Natural killer cell (primary cell): ENCODE measurements at regions not wholly inside any gene's neighbourhood (a gene's known extent, or its start where the extent isn't known, plus 50 kb on each side); places are given as distances from the start of the nearest gene placed in this dataset.

Experiments used
- ATAC-seq, 3 donors: fragments of 150-1000 bp in 2 of 3; fragments of 200-7000 bp in 1 of 3; cut with Tn5 transposase; 1 replicate in 1 of 3; 2 replicates in 2 of 3; pipeline ENCODE4 v1.10.0; 2021; ENCODE audit warnings: mild to moderate bottlenecking in 2 of 3, moderate library complexity in 2 of 3
- DNase-seq, 2 donors: peaks; one replicate each; pipeline versions ENCODE4 v3.0.0 to v3.0.0-alpha.2; 2013 to 2021; ENCODE audit warnings: mixed read lengths in 1 of 2
- H3K27ac ChIP-seq: one replicate; pipeline ENCODE4 v1.5.1; 2013; ENCODE audit warnings: mild to moderate bottlenecking, low read length
- H3K27me3 ChIP-seq: one replicate; pipeline ENCODE4 v1.6.1; 2013; ENCODE audit warnings: low read length; ENCODE audit not compliant: control insufficient read depth, insufficient read depth
- H3K36me3 ChIP-seq: one replicate; pipeline ENCODE4 v1.6.1; 2013; ENCODE audit warnings: low read length; ENCODE audit not compliant: control insufficient read depth, insufficient read depth
- H3K4me1 ChIP-seq: one replicate; pipeline ENCODE4 v1.6.1; 2013; ENCODE audit warnings: low read length; ENCODE audit not compliant: control insufficient read depth, insufficient read depth
- H3K4me3 ChIP-seq: one replicate; pipeline ENCODE4 v1.5.1; 2013; ENCODE audit warnings: low read length
- H3K9me3 ChIP-seq: one replicate; pipeline ENCODE4 v1.6.1; 2013; ENCODE audit warnings: low read length; ENCODE audit not compliant: control insufficient read depth, insufficient read depth
- H3K27ac Mint-ChIP-seq, 2 donors: one replicate each; pipeline ENCODE4 v1.8.0; 2022; ENCODE audit warnings: mild to moderate bottlenecking in 2 of 2, mixed read lengths in 2 of 2, moderate library complexity in 1 of 2
- H3K27me3 Mint-ChIP-seq, 2 donors: one replicate each; pipeline ENCODE4 v1.8.0; 2022; ENCODE audit warnings: low read depth in 2 of 2, mixed read lengths in 2 of 2
- H3K36me3 Mint-ChIP-seq: one replicate; pipeline ENCODE4 v1.8.0; 2022; ENCODE audit warnings: mixed read lengths
- H3K4me1 Mint-ChIP-seq, 2 donors: one replicate each; pipeline ENCODE4 v1.8.0; 2022; ENCODE audit warnings: mixed read lengths in 2 of 2
- H3K4me3 Mint-ChIP-seq: one replicate; pipeline ENCODE4 v1.8.0; 2022; ENCODE audit warnings: mild to moderate bottlenecking, moderate library complexity, mixed read lengths
- H3K9me3 Mint-ChIP-seq, 2 donors: one replicate each; pipeline ENCODE4 v1.8.0; 2022; ENCODE audit warnings: mixed read lengths in 2 of 2
- WGBS: methylation state at CpG from one replicate; pipeline ENCODE4 v1.1.7; 2013; ENCODE audit warnings: missing lambda C conversion rate; ENCODE audit not compliant: insufficient coverage; 5-methylcytosine and 5-hydroxymethylcytosine counted together
- intact Hi-C: fragments of 100-400 bp; cut with micrococcal nuclease; formaldehyde crosslinking; loops from one replicate; pipeline ENCODE4 v1.14.2; 2022
- TF ChIP-seq, protein P1 (sequence below): fragments of 200-600 bp; IDR thresholded peaks from one replicate; pipeline ENCODE4 v1.8.0; 2022; ENCODE audit warnings: antibody characterized with exemption

DNA sequence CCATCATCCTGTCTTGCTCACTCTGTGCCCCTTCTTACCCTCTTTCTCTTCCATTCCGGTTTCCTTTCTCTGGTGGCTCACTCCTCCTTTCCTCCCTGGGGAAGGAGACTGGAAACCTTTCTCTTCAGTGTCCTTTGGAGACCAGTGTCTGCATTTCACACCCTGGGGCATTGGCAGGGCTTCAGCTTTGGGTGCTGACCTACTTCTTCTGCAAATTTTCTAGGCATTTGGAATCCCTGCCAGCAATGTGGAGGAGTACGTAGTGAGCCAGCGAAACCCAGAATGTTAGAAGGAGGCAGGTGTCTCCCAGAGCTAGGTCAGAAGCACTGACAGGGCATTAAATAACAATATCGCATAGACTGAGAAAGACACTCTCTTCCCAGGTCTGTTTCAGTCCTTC, 122.2 kb downstream of the SLC28A3 start:
- TF ChIP-seq, protein P1, sequence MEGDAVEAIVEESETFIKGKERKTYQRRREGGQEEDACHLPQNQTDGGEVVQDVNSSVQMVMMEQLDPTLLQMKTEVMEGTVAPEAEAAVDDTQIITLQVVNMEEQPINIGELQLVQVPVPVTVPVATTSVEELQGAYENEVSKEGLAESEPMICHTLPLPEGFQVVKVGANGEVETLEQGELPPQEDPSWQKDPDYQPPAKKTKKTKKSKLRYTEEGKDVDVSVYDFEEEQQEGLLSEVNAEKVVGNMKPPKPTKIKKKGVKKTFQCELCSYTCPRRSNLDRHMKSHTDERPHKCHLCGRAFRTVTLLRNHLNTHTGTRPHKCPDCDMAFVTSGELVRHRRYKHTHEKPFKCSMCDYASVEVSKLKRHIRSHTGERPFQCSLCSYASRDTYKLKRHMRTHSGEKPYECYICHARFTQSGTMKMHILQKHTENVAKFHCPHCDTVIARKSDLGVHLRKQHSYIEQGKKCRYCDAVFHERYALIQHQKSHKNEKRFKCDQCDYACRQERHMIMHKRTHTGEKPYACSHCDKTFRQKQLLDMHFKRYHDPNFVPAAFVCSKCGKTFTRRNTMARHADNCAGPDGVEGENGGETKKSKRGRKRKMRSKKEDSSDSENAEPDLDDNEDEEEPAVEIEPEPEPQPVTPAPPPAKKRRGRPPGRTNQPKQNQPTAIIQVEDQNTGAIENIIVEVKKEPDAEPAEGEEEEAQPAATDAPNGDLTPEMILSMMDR, result no peak
- H3K27me3 Mint-ChIP-seq, result peaks cover 16 to 17% of the 10 kb centered on the region in 2 donors
- no peaks in the 10 kb centered on the region for H3K4me1 ChIP-seq

DNA sequence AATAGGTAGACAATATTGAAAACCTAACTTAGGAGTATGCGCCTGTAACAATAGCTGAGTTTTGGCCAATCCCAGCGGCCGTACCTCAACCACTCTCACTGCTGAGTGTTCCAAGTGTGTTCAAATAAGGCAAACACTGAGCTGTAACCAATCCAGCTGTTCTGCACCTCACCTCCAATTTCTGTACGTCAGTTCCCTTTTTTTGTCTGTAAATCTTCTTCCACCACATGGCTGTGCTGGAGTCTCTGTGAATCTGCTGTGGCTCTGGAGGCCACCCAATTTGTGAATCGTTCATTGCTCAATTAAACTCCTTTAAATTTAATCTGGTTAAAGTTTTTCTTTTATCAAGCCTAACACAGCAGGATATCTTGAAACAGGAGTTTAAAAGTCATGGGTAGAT, 116.3 kb downstream of the SLC28A3 start:
- Mint-ChIP-seq H3K36me3 (no peaks in the 10 kb centered on the region), H3K27ac (no peak overlapping the region), H3K27me3 (peaks cover 9 to 13% of the 10 kb centered on the region in 2 donors), H3K4me1 (no peaks in the 10 kb centered on the region), H3K9me3 (no peaks in the 10 kb centered on the region), H3K4me3 (no peak overlapping the region)
- no peaks in the 10 kb centered on the region for H3K4me1 ChIP-seq
- peaks cover 3% of the 10 kb centered on the region for H3K9me3 ChIP-seq
- no peaks in the 10 kb centered on the region for H3K36me3 ChIP-seq
- ATAC-seq (no peak), DNase-seq (no peak)
- no peak overlapping the region for H3K4me3 ChIP-seq
- 66% methylated on average over 5 of the region's 5 CpGs for WGBS
- no peak overlapping the region for H3K27ac ChIP-seq
- H3K27me3 ChIP-seq, result no peaks in the 10 kb centered on the region
- TF ChIP-seq, protein P1, result no peak
- intact Hi-C loops, result no loop called here

More for the DNA sequence above, 122.2 kb downstream of the SLC28A3 start:
- DNase-seq (no peak), ATAC-seq (no peak)
- Histone ChIP-seq H3K4me3 (no peak overlapping the region), H3K27ac (no peak overlapping the region), H3K27me3 (no peaks in the 10 kb centered on the region), H3K36me3 (no peaks in the 10 kb centered on the region), H3K9me3 (peaks cover 3% of the 10 kb centered on the region)
- H3K4me1 Mint-ChIP-seq, result no peaks in the 10 kb centered on the region
- H3K27ac Mint-ChIP-seq, result no peak overlapping the region
- no peak overlapping the region for H3K4me3 Mint-ChIP-seq
- H3K9me3 Mint-ChIP-seq, result no peaks in the 10 kb centered on the region
- 93% methylated on average over 4 of the region's 4 CpGs for WGBS
- no peaks in the 10 kb centered on the region for H3K36me3 Mint-ChIP-seq
- intact Hi-C loops, result no loop called here
